ENCODE measurements at regions not wholly inside any gene's neighbourhood (a gene's known extent, or its start where the extent isn't known, plus 50 kb on each side); places are given as distances from the start of the nearest gene placed in this dataset.

DNA sequence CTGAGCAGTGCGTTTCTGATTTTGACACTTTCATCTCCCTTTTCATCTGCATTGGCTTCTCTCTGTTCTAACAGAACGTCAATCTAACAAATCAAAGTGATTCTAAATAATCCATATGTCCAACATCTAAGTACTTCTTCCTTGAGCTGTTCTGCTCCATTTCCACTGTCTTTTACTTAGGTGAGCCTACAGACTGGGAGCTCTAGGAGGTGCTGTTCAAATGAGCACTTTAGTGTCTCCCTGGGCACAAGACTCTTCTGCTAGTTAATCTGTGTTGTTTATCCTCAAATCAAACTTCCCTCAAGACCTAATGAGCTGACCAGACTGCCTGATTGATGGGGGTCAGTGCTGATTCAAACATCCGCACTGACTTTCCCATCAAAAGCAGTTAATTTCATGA lies 408.1 kb downstream of the WDR72 start:
- Mint-ChIP-seq H3K36me3 (ENCODE audit: insufficient read depth in 1 of 3, low read depth in 3 of 3) (no peaks in the 10 kb centered on the region), H3K4me3 (no peak overlapping the region), H3K9me3 (no peaks in the 10 kb centered on the region), H3K4me1 (no peaks in the 10 kb centered on the region), H3K27ac (no peak overlapping the region), H3K27me3 (ENCODE audit: low read depth) (no peaks in the 10 kb centered on the region)
- no peak overlapping the region for H2BK15ac ChIP-seq (ENCODE audit: low read depth, low read length)
- no peak overlapping the region for H3K18ac ChIP-seq (ENCODE audit: insufficient read length, low read depth, low read length)
- H3T11ph ChIP-seq (ENCODE audit: low read length): no peak overlapping the region
- H3K4me1 ChIP-seq (ENCODE audit: insufficient read depth, low read length): no peaks in the 10 kb centered on the region
- H3K9ac ChIP-seq (ENCODE audit: extremely low read depth, insufficient read length, low read length): no peak overlapping the region
- H3K79me1 ChIP-seq (ENCODE audit: insufficient read depth, low read depth, low read length, poor library complexity, severe bottlenecking): no peaks in the 10 kb centered on the region
- H3K9me3 ChIP-seq (ENCODE audit: control insufficient read depth, low read depth, low read length): no peaks in the 10 kb centered on the region
- H2BK5ac ChIP-seq (ENCODE audit: insufficient read length, low read length): no peak overlapping the region
- H2BK20ac ChIP-seq (ENCODE audit: low read depth, low read length, poor library complexity, severe bottlenecking): no peak overlapping the region
- H3K23me2 ChIP-seq (ENCODE audit: insufficient read length, low read depth, low read length, poor library complexity, severe bottlenecking): no peaks in the 10 kb centered on the region
- H3K4me2 ChIP-seq (ENCODE audit: insufficient read depth, insufficient read length, low read length): no peak overlapping the region
- no peak overlapping the region for H2BK120ac ChIP-seq (ENCODE audit: low read depth, low read length, poor library complexity, severe bottlenecking)
- H4K8ac ChIP-seq (replicated peaks; ENCODE audit: insufficient read length, low read depth, low read length): no peak overlapping the region
- no peaks in the 10 kb centered on the region for H3K27me3 ChIP-seq (ENCODE audit: insufficient read depth, low read length)
- no peak overlapping the region for H3K14ac ChIP-seq (ENCODE audit: insufficient read depth, low read length)
- TF ChIP-seq, protein P1, sequence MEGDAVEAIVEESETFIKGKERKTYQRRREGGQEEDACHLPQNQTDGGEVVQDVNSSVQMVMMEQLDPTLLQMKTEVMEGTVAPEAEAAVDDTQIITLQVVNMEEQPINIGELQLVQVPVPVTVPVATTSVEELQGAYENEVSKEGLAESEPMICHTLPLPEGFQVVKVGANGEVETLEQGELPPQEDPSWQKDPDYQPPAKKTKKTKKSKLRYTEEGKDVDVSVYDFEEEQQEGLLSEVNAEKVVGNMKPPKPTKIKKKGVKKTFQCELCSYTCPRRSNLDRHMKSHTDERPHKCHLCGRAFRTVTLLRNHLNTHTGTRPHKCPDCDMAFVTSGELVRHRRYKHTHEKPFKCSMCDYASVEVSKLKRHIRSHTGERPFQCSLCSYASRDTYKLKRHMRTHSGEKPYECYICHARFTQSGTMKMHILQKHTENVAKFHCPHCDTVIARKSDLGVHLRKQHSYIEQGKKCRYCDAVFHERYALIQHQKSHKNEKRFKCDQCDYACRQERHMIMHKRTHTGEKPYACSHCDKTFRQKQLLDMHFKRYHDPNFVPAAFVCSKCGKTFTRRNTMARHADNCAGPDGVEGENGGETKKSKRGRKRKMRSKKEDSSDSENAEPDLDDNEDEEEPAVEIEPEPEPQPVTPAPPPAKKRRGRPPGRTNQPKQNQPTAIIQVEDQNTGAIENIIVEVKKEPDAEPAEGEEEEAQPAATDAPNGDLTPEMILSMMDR (conservative IDR thresholded peaks at IDR 0.05): peak; percentile 49
- no peak overlapping the region for H3K56ac ChIP-seq (ENCODE audit: insufficient read length, low read depth, low read length)
- no peak overlapping the region for H2AFZ ChIP-seq (ENCODE audit: low read length)
- no peak overlapping the region for H3K27ac ChIP-seq (ENCODE audit: insufficient read length, low read depth, low read length)
- no peaks in the 10 kb centered on the region for H4K20me1 ChIP-seq (ENCODE audit: control insufficient read depth, insufficient read depth, insufficient read length)
- H3K23ac ChIP-seq (ENCODE audit: insufficient read length, low read depth, low read length): no peak overlapping the region
- WGBS (ENCODE audit: extremely low coverage, insufficient read length, low lambda C conversion rate): no CpG with 5 or more reads among the region's 3 CpGs
- no peak overlapping the region for H2BK12ac ChIP-seq (ENCODE audit: insufficient read length, low read depth, low read length)
- no peak overlapping the region for H4K91ac ChIP-seq (ENCODE audit: insufficient read length, low read depth, low read length)
- no peak overlapping the region for H2AK5ac ChIP-seq (ENCODE audit: insufficient read length, low read length)
- no peak for DNase-seq
- no peak overlapping the region for H4K5ac ChIP-seq (ENCODE audit: insufficient read length, low read depth, low read length)
- no peak overlapping the region for H3K4ac ChIP-seq (ENCODE audit: low read depth, low read length)
- no peaks in the 10 kb centered on the region for H3K79me2 ChIP-seq (ENCODE audit: insufficient read depth, low read length)
